ENCODE measurements at regions not wholly inside any gene's neighbourhood (a gene's known extent, or its start where the extent isn't known, plus 50 kb on each side); places are given as distances from the start of the nearest gene placed in this dataset.

GRCh38 chr10:128617532-128617931, 491.3 kb upstream of the MKI67 start:
- H3K36me3 Mint-ChIP-seq (ENCODE audit: low read depth) = no peaks in the 10 kb centered on the region
- no peak for DNase-seq (ENCODE audit: low read depth, low spot score)
- peaks cover 1% of the 10 kb centered on the region for H3K4me1 Mint-ChIP-seq
- no peak for TF ChIP-seq CTCF (conservative IDR thresholded peaks at IDR 0.05)
- no peak overlapping the region for H3K27ac Mint-ChIP-seq (ENCODE audit: unreplicated experiment)
- no peaks in the 10 kb centered on the region for H3K9me3 Mint-ChIP-seq
- no peaks in the 10 kb centered on the region for H3K27me3 Mint-ChIP-seq (ENCODE audit: low read depth)
- no peak overlapping the region for H3K4me3 Mint-ChIP-seq

- H3K27ac Mint-ChIP-seq (ENCODE audit: unreplicated experiment) = no peak overlapping the region
- H3K27me3 Mint-ChIP-seq (ENCODE audit: low read depth) = peaks cover 3% of the 10 kb centered on the region
- H3K9me3 Mint-ChIP-seq = no peaks in the 10 kb centered on the region
- peaks cover 29% of the 10 kb centered on the region for H3K4me1 Mint-ChIP-seq
- H3K4me3 Mint-ChIP-seq = peak overlapping the region; percentile 27
- no peak for TF ChIP-seq CTCF (conservative IDR thresholded peaks at IDR 0.05)
- no peaks in the 10 kb centered on the region for H3K36me3 Mint-ChIP-seq (ENCODE audit: low read depth)
- no peak for DNase-seq (ENCODE audit: low read depth, low spot score)
Observed at GRCh38 chr10:128622706-128623105, 496.5 kb upstream of the MKI67 start.

DNA sequence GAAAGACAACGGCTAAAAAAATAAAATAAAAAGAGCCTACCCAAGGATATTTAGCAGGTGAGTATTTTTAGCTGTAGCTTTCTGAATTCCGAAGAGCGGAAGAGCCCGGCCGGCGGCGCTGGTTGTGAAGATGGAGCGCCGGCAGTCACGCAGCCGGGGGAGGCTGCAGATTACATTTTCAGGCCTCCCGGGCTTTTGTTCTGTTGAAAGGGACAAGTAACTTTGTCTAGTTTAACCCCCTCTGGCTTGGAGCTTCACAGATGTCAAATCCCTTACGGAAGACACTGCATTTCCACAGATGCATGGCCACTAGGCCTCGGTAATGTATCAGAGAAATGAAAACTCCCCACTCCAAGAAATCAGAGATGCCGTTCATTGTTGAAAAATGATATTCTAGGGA, 497.6 kb upstream of the MKI67 start:
- no peak for DNase-seq (ENCODE audit: low read depth, low spot score)
- Mint-ChIP-seq H3K27ac (ENCODE audit: unreplicated experiment) (peak overlapping the region; percentile 27), H3K9me3 (no peaks in the 10 kb centered on the region), H3K27me3 (ENCODE audit: low read depth) (peaks cover 3% of the 10 kb centered on the region), H3K4me3 (peak overlapping the region; percentile 54), H3K36me3 (ENCODE audit: low read depth) (no peaks in the 10 kb centered on the region), H3K4me1 (peaks cover 33% of the 10 kb centered on the region)
- TF ChIP-seq CTCF (conservative IDR thresholded peaks at IDR 0.05) = no peak

DNA sequence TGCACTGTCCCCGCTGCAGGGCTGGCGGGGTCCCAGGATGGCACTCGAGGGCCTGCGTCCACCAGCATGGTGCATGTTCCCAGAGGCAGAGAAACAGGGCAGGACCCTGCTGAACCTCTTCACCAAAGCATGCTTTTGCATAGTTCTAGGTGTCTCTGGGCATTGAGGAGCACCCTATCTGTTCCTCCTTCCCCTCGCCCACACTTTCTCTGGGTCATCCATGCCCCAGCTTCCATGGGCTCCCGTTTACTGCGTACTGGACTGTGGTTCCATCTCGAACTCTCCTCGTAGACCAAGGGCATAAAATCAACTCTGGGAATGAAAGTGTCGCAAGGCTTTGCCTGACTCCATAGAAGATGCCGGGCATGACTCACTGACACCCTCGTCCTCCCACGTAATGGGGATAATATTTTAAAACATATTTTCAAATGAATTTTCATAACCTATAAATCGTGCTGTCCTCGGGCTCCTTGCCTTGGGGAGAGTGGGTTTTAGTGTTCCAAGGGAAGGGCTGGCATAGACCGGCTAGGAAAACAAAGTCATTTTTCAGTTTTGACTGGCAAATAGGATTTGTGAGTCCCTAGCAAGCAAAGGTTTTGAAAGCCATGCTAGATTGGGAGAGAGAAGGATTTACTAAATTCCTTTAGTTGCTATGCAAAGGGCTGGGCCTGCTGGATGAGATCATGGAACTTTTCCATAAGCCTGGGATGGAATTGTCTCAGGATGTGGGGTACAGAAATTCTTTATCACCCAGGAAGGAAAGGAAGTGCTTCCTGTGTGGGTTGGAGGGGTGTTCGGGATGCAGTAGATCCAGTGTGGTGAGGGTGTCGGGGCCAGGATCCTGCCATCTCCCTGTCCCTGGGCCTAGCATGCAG, 498.7 kb upstream of the MKI67 start:
- Mint-ChIP-seq H3K4me3 (no peak overlapping the region), H3K4me1 (peaks cover 40% of the 10 kb centered on the region), H3K36me3 (ENCODE audit: low read depth) (no peaks in the 10 kb centered on the region), H3K9me3 (no peaks in the 10 kb centered on the region), H3K27ac (ENCODE audit: unreplicated experiment) (no peak overlapping the region), H3K27me3 (ENCODE audit: low read depth) (peaks cover 3% of the 10 kb centered on the region)
- TF ChIP-seq CTCF (conservative IDR thresholded peaks at IDR 0.05) = no peak
- DNase-seq (ENCODE audit: low read depth, low spot score) = no peak

DNA sequence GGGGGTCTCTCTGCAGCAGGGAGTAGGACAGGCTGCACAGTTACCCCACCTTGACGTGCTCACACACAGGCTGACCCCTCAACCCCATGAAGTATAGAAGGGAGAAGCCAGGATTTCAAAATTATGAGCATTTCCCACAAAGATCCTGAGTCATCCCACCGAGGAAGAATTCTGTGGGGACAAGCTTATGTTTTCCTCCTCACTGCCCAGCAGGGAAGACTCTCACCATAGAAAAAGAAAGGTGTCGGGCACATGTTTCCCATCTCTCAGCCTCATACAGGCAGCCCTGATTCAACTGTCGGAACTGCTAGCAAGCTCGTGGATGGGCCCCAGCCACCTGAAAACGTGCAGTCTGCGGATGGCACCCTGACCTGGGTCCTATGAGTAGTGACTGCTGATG, 499.7 kb upstream of the MKI67 start:
- H3K27ac Mint-ChIP-seq (ENCODE audit: unreplicated experiment) = no peak overlapping the region
- no peaks in the 10 kb centered on the region for H3K36me3 Mint-ChIP-seq (ENCODE audit: low read depth)
- H3K4me3 Mint-ChIP-seq = no peak overlapping the region
- TF ChIP-seq CTCF (conservative IDR thresholded peaks at IDR 0.05) = no peak
- peaks cover 49% of the 10 kb centered on the region for H3K4me1 Mint-ChIP-seq
- DNase-seq (ENCODE audit: low read depth, low spot score) = no peak
- peaks cover 3% of the 10 kb centered on the region for H3K27me3 Mint-ChIP-seq (ENCODE audit: low read depth)
- H3K9me3 Mint-ChIP-seq = no peaks in the 10 kb centered on the region

Data from neural crest cell (in vitro differentiated cells).